ENCODE measurements at regions not wholly inside any gene's neighbourhood (a gene's known extent, or its start where the extent isn't known, plus 50 kb on each side); places are given as distances from the start of the nearest gene placed in this dataset.

- no peak for DNase-seq
- peaks cover 3% of the 10 kb centered on the region; the same call in 1 of the 2 replicates for H3K9me3 ChIP-seq
- no TSS peak for BruUV-seq (replicated peaks)
- H3K4me3 ChIP-seq (ENCODE audit: low read depth, low read length), result no peak overlapping the region
- Mint-ChIP-seq H3K27ac (ENCODE audit: unreplicated experiment) (no peak overlapping the region), H3K4me3 (ENCODE audit: unreplicated experiment) (no peak overlapping the region), H3K4me1 (ENCODE audit: low read depth, unreplicated experiment) (no peaks in the 10 kb centered on the region), H3K9me3 (ENCODE audit: unreplicated experiment) (peaks cover 10% of the 10 kb centered on the region), H3K36me3 (ENCODE audit: insufficient read depth, unreplicated experiment) (no peaks in the 10 kb centered on the region), H3K27me3 (ENCODE audit: insufficient read depth, unreplicated experiment) (peaks cover 3% of the 10 kb centered on the region)
- no peak for TF ChIP-seq CTCF (IDR thresholded peaks at IDR 0.05; ENCODE audit: insufficient read depth in 1 of 2, low read depth in 1 of 2, low read length in 1 of 2, severe bottlenecking in 1 of 2, unreplicated experiment in 1 of 2)
- H3K36me3 ChIP-seq (ENCODE audit: control insufficient read depth, insufficient read depth, low read length), result no peaks in the 10 kb centered on the region
- ChIA-PET POLR2A (no interaction called here), CTCF (no interaction called here)
- intact Hi-C loops (cut with micrococcal nuclease; ENCODE audit: unreplicated experiment), result no loop called here
- no peaks in the 10 kb centered on the region for H3K27me3 ChIP-seq (replicated peaks; ENCODE audit: control insufficient read depth, insufficient read depth, low read length)
- H3K4me1 ChIP-seq, result no peaks in the 10 kb centered on the region
These were observed 220.3 kb downstream of the EN1 start for GRCh38 chr2:118627156-118627555.

DNA sequence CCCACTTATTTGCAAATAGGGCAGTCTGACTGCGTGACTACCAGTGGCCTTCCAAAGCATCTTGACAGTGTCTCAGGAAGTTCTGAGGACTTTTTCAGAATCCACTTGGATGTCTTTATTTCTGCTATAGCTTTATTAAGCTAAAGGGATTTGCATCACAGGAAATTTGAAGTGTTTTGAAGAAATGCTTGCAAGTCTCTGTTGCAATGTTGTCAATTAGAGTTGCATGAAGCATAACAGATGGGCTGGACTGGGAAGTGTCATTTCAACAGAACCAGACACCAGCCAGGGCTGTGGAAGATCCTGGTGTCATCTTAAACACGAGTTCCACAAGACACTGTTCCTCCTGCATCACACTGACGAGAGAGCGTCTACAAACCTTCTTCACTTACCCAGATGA lies 224.5 kb downstream of the EN1 start:
- TF ChIP-seq CTCF (IDR thresholded peaks at IDR 0.05; ENCODE audit: insufficient read depth in 1 of 2, low read depth in 1 of 2, low read length in 1 of 2, severe bottlenecking in 1 of 2, unreplicated experiment in 1 of 2), result no peak
- Mint-ChIP-seq H3K36me3 (ENCODE audit: insufficient read depth, unreplicated experiment) (no peaks in the 10 kb centered on the region), H3K9me3 (ENCODE audit: unreplicated experiment) (peaks cover 10% of the 10 kb centered on the region), H3K27ac (ENCODE audit: unreplicated experiment) (no peak overlapping the region), H3K27me3 (ENCODE audit: insufficient read depth, unreplicated experiment) (no peaks in the 10 kb centered on the region), H3K4me1 (ENCODE audit: low read depth, unreplicated experiment) (no peaks in the 10 kb centered on the region), H3K4me3 (ENCODE audit: unreplicated experiment) (no peak overlapping the region)
- Histone ChIP-seq H3K36me3 (ENCODE audit: control insufficient read depth, insufficient read depth, low read length) (no peaks in the 10 kb centered on the region), H3K4me3 (ENCODE audit: low read depth, low read length) (no peak overlapping the region), H3K27me3 (replicated peaks; ENCODE audit: control insufficient read depth, insufficient read depth, low read length) (no peaks in the 10 kb centered on the region), H3K4me1 (no peaks in the 10 kb centered on the region), H3K9me3 (peaks cover 3% of the 10 kb centered on the region; the same call in 1 of the 2 replicates)
- intact Hi-C loops (cut with micrococcal nuclease; ENCODE audit: unreplicated experiment), result no loop called here
- DNase-seq, result no peak
- BruUV-seq (replicated peaks), result no TSS peak
- POLR2A ChIA-PET, result no interaction called here
- CTCF ChIA-PET, result no interaction called here

- Histone ChIP-seq H3K36me3 (ENCODE audit: control insufficient read depth, insufficient read depth, low read length) (no peaks in the 10 kb centered on the region), H3K9me3 (peaks cover 3% of the 10 kb centered on the region; the same call in 1 of the 2 replicates), H3K27me3 (replicated peaks; ENCODE audit: control insufficient read depth, insufficient read depth, low read length) (no peaks in the 10 kb centered on the region), H3K4me3 (ENCODE audit: low read depth, low read length) (no peak overlapping the region), H3K4me1 (no peaks in the 10 kb centered on the region)
- H3K4me1 Mint-ChIP-seq (ENCODE audit: low read depth, unreplicated experiment), result no peaks in the 10 kb centered on the region
- no peaks in the 10 kb centered on the region for H3K36me3 Mint-ChIP-seq (ENCODE audit: insufficient read depth, unreplicated experiment)
- no peak overlapping the region for H3K4me3 Mint-ChIP-seq (ENCODE audit: unreplicated experiment)
- H3K27ac Mint-ChIP-seq (ENCODE audit: unreplicated experiment), result no peak overlapping the region
- DNase-seq, result no peak
- intact Hi-C loops (cut with micrococcal nuclease; ENCODE audit: unreplicated experiment), result no loop called here
- ChIA-PET CTCF (no interaction called here), POLR2A (no interaction called here)
- no TSS peak for BruUV-seq (replicated peaks)
- no peaks in the 10 kb centered on the region for H3K27me3 Mint-ChIP-seq (ENCODE audit: insufficient read depth, unreplicated experiment)
- peaks cover 2% of the 10 kb centered on the region for H3K9me3 Mint-ChIP-seq (ENCODE audit: unreplicated experiment)
- TF ChIP-seq CTCF (IDR thresholded peaks at IDR 0.05; ENCODE audit: insufficient read depth in 1 of 2, low read depth in 1 of 2, low read length in 1 of 2, severe bottlenecking in 1 of 2, unreplicated experiment in 1 of 2), result no peak
These were observed 225.3 kb downstream of the EN1 start for GRCh38 chr2:118622108-118622507.

All from Caco-2 (cell line).